GM19463 (cell line): ENCODE measurements at regions not wholly inside any gene's neighbourhood (a gene's known extent, or its start where the extent isn't known, plus 50 kb on each side); places are given as distances from the start of the nearest gene placed in this dataset.
"Not testable (repeated sequence)": the region's sequence is repeated elsewhere in the genome, so short reads cannot be mapped to it uniquely, and the experiment has no call there.

Experiments
- ATAC-seq: cut with Tn5 transposase; IDR thresholded peaks from one replicate; pipeline ENCODE4 v1.9.1; 2021; ENCODE audit warnings: mild to moderate bottlenecking, moderate library complexity; ENCODE audit not compliant: unreplicated experiment

- ATAC-seq: no peak
These were observed 134.1 kb upstream of the RXFP2 start for GRCh38 chr13:31605076-31605860.

DNA sequence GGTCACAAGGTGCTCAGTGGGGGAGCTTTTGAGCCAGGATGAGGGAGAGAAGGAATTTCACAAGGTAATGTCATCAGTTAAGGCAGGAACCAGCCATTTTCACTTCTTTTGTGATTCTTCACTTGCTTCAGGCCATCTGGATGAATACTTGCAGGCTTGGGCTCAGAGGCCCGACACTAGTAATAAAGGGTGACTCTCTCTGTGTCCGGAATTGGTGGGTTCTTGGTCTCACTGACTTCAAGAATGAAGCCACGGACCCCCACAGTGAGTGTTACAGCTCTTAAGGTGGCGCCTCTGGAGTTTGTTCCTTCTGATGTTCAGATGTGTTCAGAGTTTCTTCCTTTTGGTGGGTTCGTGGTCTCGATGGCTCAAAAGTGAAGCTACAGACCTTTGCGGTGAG lies 131.8 kb upstream of the RXFP2 start:
- not testable (repeated sequence) for ATAC-seq

DNA sequence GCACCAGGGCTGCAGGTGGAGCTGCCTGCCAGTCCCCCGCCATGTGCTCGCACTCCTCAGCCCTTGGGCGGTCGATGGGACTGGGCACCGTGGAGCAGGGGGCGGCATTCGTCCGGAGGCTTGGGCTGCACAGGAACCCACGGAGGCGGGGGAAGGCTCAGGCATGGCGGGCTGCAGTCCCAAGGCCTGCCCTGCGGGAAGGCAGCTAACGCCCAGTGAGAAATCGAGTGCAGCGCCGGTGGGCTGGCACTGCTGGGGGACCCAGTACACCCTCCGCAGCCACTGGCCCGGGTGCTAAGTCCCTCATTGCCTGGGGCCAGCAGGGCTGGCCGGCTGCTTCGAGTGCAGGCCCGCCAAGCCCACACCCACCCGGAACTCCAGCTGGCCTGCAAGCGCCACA lies 130.5 kb upstream of the RXFP2 start:
- ATAC-seq: not testable (repeated sequence)

- peak; percentile 44 for ATAC-seq
These were observed 128.9 kb upstream of the RXFP2 start for GRCh38 chr13:31610270-31610998.

GRCh38 chr13:31611214-31611613 lies 128.1 kb upstream of the RXFP2 start:
- no peak for ATAC-seq

DNA sequence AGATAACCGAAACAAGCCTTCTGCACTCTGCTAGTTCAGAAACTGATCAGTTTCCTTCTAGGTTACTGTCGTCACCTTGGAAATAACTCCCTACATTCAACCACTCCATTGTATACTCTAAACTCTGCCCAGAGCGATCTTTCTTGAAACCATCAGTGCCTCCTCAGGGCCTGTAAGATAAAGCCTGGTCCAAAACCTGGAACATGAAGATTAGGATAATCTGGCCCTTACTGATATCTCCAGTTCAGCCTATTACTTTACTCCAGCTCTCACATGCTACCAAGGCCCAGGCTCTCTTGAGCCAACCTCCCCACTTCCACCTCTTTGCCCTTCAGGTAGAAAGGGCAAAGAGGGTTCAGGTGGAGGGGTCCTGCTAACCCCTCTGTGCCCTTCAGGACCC lies 125.3 kb upstream of the RXFP2 start:
- no peak for ATAC-seq

GRCh38 chr13:31614704-31615103 lies 124.6 kb upstream of the RXFP2 start:
- ATAC-seq: no peak

GRCh38 chr13:31625115-31625514 lies 114.2 kb upstream of the RXFP2 start:
- no peak for ATAC-seq

DNA sequence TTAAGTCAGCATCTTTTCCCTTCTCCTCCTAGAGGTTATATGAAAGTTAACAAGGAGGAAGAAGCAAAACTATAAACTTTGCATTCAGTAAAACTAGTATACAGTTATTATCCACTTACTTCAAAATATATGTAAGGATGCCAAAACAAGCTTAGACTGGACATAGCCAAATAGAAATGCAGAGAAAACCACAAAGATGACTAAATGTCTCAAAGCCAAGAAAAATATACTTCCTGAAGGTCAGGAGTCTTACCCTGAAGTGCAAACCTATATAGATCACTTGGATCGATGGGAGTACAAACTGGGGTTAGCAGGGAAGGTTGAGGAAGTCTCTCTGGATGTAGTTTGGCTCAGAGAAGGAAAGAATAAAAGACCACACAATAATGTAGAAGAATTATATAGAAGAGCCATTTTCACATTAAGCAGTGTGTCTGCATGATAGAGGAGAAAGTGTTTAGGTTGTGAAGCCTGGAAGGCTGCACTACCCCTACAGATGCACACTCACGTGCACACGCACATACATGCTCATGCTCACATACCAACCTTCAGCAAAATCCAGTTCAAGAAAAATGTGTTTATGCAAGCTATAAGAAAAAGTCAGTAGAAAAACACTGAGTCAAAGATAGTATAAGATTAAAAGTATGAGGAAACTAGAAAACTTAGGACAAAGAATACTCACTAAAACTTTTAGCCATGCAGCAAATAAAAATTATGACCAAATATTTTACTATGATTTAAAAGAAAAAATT lies 112.1 kb upstream of the RXFP2 start:
- ATAC-seq: no peak

DNA sequence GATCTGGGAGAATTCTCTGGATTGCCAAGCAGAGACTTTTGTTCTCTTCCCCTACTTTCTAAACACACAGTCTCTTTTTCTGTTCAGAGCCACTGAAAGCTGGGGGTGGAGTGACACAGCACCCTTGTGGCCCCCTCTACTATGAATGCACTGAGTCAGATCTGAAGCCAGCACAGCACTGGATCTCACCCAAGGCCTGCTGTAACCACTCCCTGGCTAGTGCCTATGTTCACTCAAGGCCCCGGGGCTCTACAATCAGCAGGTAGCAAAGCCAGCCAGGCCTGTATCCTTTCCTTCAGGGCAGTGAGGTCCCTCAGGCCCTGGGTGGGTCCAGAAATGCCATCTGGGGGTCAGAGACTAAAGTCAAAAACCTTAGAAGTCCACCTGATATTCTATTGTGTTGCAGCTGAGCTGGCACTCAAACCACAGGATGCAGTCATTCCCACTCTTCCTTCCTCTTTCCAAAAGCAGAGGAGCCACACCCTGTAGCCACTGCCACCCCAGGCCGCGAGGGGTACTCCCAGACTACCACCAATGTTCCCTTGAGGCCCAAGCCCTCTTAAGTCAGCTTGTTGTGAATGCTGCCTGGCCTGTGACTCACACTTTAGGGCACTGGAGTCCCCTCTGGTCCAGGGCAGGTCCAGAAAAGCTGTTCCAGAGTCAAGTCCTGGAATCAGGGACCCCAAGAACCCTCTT lies 110.1 kb upstream of the RXFP2 start:
- ATAC-seq: no peak

GRCh38 chr13:31631071-31631470 lies 108.3 kb upstream of the RXFP2 start:
- no peak for ATAC-seq

- no peak for ATAC-seq
These were observed 107.6 kb upstream of the RXFP2 start for GRCh38 chr13:31631746-31632145.

GRCh38 chr13:31638577-31638976 lies 100.7 kb upstream of the RXFP2 start:
- ATAC-seq: no peak

GRCh38 chr13:31639443-31640163 lies 99.7 kb upstream of the RXFP2 start:
- ATAC-seq: no peak

GRCh38 chr13:31649766-31650165 lies 89.6 kb upstream of the RXFP2 start:
- no peak for ATAC-seq

GRCh38 chr13:31653730-31654129 lies 85.6 kb upstream of the RXFP2 start:
- ATAC-seq: no peak

DNA sequence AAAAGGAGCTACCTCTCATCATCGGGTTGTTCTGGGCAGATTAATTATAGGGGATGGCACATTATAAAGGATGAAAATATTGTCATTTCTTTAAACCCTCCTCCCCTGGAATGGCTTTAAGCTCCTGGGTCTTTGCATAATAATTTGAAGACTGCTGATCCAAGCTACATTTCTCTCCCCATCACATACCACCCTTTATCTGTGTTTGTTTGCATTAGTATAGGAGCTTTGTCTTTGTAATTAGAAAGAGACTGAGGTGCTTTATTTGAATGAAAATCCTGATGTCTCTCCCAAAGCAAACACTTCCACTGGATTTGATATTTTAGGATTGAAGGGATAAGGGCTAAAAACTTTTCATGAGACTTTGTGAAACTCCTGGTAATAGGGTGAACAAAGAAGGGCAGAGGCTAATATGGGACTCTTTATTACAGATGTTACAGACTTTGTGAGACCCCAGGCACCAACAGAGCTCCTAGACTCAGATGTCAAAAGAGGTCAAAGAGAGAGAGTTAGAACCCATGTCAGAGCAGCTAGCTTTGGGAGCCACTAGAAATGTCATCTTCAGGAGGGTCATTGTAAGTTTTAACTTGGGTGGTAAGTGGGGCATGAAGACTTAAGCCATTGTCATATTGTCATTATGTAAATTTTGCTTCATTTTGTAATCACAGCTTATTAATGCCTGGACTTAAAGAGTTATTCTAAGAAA lies 75.3 kb upstream of the RXFP2 start:
- no peak for ATAC-seq

DNA sequence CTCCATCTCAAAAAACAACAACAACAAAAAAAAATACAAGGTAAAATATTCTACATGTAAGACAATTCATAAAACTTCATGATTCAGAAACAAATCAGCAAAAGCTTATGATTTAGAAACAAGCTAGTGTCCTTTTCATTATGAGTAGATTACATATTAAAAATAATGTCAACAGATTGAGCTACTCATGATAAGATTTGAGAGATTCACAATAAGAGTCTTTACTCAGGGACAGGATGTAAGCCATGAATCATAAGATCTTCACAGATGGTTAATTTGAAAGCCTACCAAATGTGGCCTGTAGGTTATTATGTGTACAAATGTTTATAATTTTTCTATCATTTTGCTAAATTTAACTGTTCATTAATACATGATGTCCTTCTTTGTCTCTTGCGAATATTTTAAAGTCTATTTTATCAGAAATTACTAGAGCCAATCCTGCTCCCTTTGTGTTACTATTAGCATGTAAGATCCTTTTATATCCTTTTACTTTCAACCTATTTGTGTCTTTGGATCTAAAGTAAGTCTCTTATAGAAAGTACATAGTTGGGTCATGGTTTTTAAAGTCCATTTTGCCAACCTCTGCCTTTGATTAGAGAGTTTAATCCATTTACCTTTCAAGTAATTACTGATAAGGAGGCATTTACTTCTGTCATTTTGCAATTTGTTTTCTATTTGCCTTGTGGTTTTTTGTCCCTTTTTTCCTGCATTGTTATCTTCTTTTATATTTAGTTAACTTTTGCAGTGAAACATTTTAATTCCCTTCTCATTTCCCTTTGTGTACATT lies 68.3 kb upstream of the RXFP2 start:
- ATAC-seq: no peak

- no peak for ATAC-seq
These were observed 65.3 kb upstream of the RXFP2 start for GRCh38 chr13:31674051-31674450.
